GM19043 (cell line): ENCODE measurements at regions not wholly inside any gene's neighbourhood (a gene's known extent, or its start where the extent isn't known, plus 50 kb on each side); places are given as distances from the start of the nearest gene placed in this dataset.
"Not testable (repeated sequence)": the region's sequence is repeated elsewhere in the genome, so short reads cannot be mapped to it uniquely, and the experiment has no call there.

Source experiments
- ATAC-seq: cut with Tn5 transposase; IDR thresholded peaks from one replicate; pipeline ENCODE4 v1.9.1; 2021; ENCODE audit warnings: low read depth; ENCODE audit not compliant: unreplicated experiment

DNA sequence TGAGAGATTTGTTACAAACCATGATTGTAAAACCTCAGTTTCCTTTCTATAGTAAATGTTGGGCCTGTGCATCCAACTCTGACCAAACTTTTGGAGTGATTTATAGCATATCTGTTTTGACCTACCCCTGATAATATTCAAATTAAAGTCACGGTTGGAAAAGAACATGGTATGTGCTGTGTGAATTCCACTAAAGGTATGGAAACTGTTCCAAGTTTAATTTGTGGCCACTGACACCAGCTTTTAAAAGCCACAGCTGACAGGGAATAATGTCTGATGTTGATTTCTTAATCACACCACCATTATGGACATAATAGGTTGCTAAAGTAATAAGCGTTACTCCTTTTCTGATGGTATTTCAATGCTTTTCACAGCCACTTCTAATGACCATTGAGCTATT is 1215.9 kb downstream of the CDH8 start:
- ATAC-seq: no peak

DNA sequence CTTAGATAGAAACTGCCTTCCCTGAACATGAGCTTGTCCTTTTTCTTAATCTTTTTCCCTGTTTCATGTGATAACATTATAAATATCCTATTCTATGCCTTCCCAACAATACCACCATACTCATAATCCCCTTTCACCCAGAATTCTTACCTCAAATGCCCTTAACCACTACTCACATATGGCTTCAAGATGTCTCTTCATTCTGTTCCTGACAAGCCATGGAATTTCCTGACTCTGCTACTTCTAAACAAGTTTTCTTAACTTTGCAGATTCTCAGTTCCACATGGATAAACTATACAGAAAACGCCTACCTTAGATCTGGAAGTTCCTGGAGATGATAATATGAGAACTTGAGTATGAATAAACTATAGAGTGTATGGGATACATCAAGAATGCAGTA is 1217.8 kb downstream of the CDH8 start:
- ATAC-seq: no peak

DNA sequence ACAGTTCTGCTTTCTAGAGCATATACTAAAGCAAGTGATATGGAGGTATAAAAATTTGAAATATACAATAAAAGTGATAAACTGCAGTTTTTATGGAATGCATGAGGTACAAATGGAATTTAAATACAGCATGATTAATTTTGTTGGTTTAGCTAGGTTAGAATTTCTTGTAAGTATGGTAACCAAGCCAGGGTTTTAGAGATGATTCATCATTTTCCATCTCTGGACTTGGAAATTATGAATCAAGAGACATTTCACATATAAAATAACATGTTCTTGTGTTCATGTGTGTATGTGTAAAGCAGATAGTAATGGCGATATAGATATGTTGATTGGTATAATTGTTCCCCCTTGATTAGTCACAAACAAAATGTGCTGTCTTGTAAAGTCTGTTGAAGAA is 1219.8 kb downstream of the CDH8 start:
- ATAC-seq: no peak

DNA sequence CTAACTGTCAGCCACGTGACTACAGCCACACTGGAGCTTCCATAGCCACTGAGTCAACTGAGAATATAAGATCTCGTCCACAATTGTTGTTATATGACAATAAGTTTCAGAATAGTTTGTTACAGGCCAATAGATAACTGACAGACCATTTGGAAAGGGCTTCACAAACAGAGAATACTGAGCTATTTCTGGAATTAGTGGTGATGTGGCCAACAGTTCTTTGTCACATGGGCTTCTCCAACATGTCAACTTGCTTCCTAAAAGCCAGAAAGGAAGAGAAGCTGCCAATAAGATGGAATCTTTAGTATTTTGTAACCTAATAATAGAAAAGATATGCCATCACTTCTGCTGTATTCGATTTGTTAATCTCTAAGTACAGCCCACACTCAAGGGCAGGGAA is 1220.4 kb downstream of the CDH8 start:
- no peak for ATAC-seq

DNA sequence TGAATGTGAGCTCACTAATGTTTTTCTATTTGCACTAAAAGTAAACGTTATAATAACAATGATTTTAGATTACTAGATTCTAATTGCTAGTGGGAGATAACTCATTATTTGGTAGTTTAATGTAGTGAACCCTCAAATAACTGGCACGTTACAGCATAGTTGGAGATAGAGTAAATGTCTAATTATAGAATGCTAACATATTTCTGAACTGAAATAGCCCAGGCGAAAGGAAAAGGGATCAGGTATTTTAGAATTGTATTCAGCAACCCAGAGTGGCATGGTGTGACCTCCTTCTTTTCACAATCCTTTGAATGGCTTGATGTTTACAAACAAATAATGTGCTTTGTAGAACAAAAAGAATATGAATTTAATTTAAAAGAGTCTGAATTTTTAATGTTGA is 1221.2 kb downstream of the CDH8 start:
- no peak for ATAC-seq

DNA sequence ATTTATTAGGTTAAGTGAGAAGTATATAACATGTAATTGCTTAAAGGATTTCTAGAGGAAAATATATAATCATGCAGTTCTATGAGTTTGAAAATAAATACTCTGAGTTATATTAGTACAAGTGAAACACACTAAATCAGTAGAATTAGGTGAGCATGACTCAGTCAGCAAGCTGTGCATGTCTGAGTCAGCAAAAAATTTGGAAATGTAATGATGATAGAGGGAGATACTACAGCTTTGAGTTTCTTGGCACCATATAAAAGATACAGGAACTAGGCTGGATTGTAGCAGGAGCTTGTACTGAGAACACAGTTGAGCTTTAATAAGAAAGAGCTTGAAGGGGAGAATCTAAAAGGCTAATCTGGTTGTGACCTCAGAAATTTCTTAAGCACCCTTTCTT is 1224.6 kb downstream of the CDH8 start:
- ATAC-seq: no peak

DNA sequence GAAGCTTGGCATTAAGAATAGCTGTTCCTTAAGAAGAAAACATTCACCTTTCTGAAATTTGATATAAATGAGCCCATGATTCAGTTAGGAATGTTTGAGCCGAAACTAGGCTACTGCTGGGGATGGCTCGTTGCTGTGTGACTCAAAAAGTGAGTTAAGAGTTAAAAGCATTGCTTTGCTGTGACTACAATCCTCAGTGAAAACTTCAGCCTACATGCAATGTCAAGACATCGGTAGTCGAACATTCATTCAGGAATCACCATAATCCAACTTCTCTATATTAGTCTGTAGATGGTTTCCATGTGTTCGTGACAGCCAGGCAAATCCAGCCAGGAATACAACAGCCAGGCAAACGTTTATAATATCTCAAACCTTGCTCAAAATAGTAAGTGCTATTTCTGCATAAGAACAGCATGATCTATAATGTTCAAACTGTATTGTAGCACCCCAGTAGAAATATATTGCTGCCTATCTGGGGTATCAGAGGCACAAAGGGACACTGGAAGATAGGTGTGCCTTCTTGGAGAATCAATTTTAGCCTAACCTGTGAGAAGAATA is 1225.1 kb downstream of the CDH8 start:
- no peak for ATAC-seq

DNA sequence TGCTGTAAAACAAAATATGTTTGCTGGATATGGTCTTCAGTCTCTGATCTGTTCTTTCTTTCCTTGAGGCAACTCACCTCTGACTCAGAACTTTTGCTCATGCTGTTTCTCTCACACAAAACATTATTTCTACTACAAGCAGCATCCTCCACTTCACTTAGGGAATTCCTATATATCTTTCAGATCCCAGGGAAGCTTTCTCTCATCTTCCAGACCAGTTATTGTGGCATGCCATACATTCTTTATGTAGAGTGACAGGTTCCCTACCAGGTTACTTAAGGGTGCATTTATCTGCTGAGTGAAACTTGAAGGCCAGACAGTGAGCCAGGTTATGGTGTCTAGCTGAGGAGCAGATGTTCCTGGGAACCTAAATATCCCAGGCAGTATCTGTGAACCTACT is 1226.0 kb downstream of the CDH8 start:
- no peak for ATAC-seq

DNA sequence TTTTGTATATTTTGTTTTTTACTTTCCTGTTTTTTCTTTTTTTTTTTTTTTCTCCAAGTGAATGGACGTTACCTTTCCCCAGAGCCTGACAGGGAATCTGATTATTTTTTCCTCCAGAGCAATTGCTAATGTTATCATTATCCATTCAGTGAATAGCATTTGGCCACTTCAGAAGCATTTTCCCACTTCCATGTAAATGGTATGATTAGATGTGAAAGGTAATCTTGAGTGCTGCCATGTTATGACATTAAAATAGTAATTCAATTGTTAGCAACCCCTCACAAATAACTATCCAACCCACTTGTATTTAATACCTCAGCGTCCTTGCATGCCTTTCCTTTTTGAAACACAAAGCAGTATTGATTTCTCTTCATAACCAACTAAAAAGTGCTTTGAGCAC is 1243.8 kb downstream of the CDH8 start:
- ATAC-seq: no peak

DNA sequence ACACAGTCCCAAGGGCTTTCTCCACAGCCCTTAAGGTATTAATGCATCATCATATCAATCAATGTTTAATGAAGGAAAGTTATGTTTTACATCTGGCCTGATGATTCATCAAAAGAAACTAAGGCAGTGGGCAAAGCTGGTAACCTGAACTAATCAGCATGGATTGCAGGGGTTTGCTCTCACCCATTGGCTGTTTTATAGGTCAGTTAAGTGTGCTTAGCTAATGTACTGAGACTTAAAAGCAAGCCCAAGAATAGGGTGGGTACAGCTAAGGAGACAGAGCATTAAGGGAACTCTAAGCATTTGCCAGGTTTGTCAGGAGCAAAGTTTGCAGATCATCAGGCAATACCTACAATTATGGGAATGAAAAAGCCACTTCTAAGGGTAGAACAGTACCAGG is 1247.6 kb downstream of the CDH8 start:
- no peak for ATAC-seq

DNA sequence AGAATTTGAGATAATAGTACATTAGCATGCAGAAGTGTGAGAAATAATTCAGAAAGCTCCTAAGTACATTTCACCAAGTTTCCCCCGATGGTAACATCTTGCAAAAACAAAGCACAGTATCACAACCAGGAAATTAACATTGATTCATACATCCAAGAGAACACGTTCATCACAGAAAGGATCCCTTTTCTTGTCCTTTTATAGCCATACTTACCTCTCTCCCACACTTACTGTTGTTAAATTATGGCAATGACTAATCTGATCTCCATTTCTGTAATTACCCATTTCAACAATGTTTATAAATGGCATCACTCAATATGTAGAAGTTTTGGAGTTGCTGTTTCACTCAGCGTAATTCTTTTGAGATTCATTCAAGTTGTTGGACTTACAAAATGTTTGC is 1260.0 kb downstream of the CDH8 start:
- no peak for ATAC-seq

DNA sequence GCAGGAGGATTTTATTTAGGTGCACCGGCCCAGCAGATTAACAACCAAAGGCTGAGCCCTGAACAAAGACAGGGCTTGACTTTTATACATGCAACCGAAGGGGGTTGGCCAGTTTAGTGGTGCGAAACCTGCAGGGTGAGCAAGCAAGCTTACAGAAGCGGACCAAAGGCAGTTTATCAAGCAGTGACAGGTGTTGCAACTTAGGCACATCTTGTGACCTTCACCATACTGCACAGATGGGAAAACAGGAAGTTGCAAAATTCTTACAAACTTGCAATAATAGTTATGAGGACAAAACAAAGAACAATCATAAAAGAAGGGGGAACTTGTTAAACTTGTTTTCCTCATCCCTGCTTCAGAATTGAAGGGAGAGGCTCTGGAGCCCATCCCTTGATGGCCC is 1265.1 kb downstream of the CDH8 start:
- no peak for ATAC-seq

DNA sequence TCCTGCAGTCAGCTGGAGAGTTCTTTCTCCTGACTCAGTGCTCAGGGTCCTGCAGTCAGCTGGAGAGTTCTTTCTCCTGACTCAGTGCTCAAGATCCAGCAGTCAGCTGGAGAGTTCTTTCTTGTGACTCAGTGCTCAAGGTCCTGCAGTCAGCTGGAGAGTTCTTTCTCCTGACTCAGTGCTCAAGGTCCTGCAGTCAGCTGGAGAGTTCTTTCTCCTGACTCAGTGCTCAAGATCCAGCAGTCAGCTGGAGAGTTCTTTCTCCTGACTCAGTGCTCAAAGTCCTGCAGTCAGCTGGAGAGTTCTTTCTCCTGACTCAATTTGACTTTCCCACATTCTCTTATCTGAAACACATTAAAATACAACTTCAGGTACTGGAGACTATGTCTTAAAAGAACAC is 1265.9 kb downstream of the CDH8 start:
- ATAC-seq: not testable (repeated sequence)

DNA sequence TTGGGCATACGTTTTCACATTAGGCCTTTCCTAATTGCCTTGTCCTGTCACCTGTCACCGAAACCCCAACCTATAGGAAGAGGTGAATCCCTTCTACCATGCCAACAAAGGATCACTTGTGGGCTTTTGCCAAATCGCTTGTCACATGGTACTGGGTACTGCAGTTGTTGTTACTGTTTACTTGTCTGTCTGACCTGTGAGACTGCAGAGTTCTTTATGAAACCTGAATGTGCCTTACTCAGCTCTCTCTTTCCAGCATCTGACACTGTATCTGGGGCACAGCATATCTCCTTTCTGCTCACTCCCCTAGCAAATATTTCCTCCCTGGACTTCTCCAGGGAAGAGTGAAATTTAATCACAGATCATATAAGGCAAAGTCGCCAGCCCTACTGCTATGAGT is 1272.4 kb downstream of the CDH8 start:
- no peak for ATAC-seq

DNA sequence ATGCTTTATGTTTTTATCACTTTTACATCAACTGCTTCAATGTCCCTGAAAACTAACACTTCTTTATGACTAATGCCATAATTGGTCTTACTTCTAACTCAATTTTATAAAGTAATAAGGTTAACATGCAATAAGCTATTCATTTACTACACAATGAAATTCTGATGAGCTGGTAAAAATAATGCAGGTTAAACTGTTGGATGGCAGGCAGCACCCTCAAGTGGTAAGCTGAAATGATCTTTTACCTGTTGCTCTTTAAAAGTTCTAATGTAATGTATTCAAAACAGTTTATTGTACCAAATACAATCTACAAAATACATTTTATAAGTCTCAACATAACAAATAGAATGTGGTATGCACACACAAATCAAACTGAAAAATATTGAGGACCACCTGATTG is 1280.3 kb downstream of the CDH8 start:
- no peak for ATAC-seq

DNA sequence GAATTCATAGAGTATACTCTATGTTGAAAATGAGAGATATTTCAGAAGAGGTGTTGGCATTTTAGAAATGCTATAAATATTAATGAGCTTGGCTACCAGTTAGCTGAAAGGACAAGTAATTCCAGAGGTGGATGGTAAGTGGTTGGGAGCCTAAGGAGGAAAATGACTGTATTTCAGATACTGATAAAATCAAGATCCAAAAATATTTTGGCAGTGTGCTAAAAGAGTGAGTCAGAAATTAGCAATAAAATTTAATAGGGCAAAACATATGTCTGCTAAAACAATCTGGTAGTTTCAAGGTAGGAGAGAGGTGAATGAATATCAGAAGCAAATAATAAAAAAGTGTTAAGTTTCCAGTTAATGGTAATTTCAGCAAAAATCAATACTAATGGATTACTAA is 1287.9 kb downstream of the CDH8 start:
- ATAC-seq: no peak

DNA sequence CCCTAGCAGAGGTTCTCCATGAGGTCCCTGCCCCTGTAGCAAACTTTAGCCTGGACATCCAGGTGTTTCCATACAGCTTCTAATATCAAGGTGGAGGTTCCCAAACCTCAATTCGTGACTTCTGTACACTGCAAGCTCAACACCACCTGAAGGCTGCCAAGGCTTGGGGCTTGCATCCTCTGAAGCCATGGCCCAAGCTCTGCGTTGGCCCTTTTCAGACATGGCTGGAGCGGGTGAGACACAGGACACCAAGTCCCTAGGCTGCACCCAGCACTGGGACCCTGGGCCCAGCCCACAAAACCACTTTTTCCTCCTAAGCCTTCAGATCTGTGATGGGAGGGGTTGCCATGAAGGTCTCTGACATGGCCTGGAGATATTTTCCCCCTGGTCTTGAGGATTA is 1292.0 kb downstream of the CDH8 start:
- ATAC-seq: no peak

DNA sequence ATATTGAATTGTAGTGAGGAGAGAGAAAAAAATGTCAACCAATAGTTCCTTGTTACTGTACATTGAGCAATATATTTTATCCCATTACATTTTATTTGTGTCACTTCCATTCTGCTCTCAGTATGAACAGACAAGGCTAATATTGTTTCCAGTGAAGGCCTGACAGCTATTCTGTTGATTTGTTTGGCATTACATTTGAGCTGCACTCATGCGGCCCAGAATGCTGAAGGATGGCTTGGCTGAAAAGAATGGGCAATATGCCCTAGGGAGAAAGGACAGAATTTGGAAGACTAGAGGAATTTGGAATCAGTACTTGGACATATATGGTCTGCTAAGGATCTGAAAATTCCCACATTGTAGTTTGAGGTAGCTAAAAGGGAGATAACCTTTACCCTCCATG is 1294.4 kb downstream of the CDH8 start:
- no peak for ATAC-seq

DNA sequence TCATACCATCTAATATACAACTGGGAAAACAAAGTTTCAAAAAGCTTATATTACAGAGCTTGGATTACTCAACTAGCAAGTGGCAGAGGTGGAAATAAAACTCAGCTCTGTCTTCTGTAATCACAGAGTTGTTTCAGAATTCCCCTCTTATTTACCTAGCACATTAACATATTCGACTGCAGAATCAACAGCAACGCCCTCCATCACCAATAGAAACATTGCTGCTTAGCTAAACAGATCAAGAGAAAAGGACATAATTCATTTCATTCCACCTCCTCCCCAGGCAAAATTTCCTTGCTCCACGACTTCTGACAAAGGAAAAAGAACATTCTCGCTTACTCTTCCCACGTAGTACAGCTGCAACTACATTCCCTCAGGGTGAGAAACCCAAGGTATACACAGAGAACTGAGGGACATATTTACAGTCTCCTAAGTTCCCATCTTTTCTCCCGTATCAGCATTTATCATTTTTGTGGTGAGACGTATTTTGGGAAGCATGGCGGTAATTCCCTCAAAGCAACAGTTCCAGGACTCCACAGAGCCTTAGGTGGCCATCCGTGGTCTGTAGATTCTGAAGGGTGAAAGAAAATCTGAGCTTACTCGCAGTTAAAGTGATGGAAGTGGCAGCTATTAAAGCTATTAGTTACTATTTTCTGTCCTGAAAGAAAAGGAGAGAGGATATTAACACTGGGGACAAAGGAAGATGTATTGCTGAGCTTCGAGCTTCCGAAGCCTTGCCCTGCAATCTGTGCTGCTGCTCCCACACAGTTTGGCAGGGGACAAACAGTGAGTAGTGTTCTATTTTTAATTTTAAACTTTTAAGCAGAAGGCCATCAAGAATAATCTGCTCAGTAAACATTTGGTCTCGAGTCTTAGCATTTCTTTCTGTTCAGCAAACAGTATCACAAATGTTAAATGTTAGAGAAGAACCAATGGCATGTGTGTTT is 1296.2 kb downstream of the CDH8 start:
- ATAC-seq: no peak

DNA sequence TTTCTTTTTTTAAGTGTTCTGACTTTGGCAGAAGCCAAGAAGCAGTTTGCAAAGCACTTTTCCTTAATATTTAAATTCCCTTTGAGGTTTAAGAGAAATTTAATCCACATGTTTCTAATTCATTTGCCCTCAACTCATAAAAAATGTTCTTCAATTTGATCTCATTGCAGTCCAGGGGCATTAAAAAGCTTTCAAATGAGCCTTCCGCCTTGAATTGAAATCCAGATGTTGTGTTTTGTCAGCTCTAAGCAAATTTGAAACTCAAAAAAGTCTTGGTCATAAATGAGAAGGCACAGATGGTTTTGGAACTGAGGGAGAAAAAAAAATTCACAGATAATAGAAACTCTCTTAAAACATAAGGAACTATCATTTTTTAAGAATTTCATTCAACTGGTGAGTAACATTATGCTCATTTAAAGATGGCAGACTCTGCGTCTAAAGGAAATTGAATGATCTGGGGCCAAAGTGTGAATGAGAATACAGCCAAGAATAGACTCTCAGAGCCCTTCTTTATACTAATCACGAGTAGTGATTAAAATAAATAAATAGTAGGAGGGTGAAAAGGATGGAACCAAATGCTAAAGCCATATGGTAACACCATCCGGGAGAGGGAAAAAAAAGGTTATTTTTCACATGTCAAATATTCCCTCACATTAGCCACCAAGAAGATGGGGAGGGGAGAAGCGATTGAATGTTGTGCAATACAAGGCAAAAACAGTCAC is 1304.7 kb downstream of the CDH8 start:
- no peak for ATAC-seq

DNA sequence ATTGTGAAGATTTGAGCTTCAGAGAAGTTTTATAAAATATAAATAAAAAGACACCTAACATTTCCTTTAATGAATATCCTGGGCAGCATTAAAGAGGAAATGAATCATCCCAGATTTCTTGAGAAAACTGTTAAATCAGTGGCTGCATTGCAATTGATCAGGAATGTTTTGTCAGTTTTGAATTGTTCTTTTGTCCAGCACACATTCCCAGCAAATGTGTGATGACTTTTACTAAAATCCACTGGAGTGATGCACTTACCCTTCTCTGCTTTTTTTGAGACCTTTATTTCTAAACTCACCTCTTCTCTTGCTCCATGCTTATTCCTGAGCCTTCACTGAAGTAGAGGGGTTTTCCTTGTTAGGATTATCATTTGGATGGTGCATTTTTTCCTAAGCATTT is 1307.2 kb downstream of the CDH8 start:
- ATAC-seq: no peak

DNA sequence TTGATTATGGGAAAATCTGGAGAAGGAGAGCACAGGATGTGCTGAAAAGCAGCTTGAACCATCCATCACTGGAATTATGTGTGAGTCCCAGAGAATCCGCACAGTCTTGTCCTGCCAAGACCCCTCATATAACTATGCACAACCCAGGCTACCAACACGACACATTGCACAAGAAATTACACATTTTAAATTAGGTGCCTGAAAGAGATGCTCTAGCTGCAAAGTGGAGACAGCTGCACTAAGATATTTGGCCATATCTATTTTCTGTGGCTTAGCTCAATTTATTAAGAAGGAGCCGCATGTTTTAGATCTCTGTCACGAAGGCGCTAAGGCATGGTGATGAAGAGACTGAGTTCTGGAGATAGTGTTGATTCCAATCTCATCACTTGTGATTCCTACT is 1308.4 kb downstream of the CDH8 start:
- ATAC-seq: no peak
